HepG2 (cell line): ENCODE measurements at regions not wholly inside any gene's neighbourhood (a gene's known extent, or its start where the extent isn't known, plus 50 kb on each side); places are given as distances from the start of the nearest gene placed in this dataset.

Source experiments
- ESRRA ChIP-seq: sonication (generic); formaldehyde crosslinking; IDR thresholded peaks from 2 replicates; pipeline ENCODE4 v1.5.1; 2020; ENCODE audit warnings: mild to moderate bottlenecking, low read depth, missing genetic modification reagents
- ZBTB26 ChIP-seq: IDR thresholded peaks from 2 replicates; pipeline ENCODE4 v1.6.1; 2016; ENCODE audit warnings: missing compliant biosample characterization, missing genetic modification reagents, borderline replicate concordance
- ZBTB8A ChIP-seq: sonication (generic); formaldehyde crosslinking; IDR thresholded peaks from 2 replicates; pipeline ENCODE4 v1.4.0; 2020; ENCODE audit warnings: mild to moderate bottlenecking, low read depth, missing genetic modification reagents, borderline replicate concordance

- no peak for TF ChIP-seq ESRRA
- TF ChIP-seq ZBTB26 (CRISPR knock-in tag) = no peak
- TF ChIP-seq ZBTB8A (CRISPR knock-in tag) = no peak
Observed at GRCh38 chr1:222000131-222000530, 258.2 kb upstream of the DUSP10 start.
